Occipital lobe (tissue), 1 donor: ENCODE measurements at regions not wholly inside any gene's neighbourhood (a gene's known extent, or its start where the extent isn't known, plus 50 kb on each side); places are given as distances from the start of the nearest gene placed in this dataset.
"Not testable (repeated sequence)": the region's sequence is repeated elsewhere in the genome, so short reads cannot be mapped to it uniquely, and the experiment has no call there.

Experiments used
- DNase-seq: peaks from one replicate; lab custom pipeline; 2025; lab: John Stamatoyannopoulos, UW

- no peak for DNase-seq
Observed at GRCh38 chr18:38552732-38553321, 987.2 kb upstream of the CELF4 start.

GRCh38 chr18:38551881-38552280, 986.3 kb upstream of the CELF4 start:
- DNase-seq: no peak

GRCh38 chr18:38545071-38545470, 979.5 kb upstream of the CELF4 start:
- no peak for DNase-seq

GRCh38 chr18:38539856-38540255, 974.3 kb upstream of the CELF4 start:
- no peak for DNase-seq

- no peak for DNase-seq
Observed at GRCh38 chr18:38539371-38539770, 973.8 kb upstream of the CELF4 start.

GRCh38 chr18:38534073-38534472, 968.5 kb upstream of the CELF4 start:
- no peak for DNase-seq

- no peak for DNase-seq
Observed at GRCh38 chr18:38526922-38527321, 961.3 kb upstream of the CELF4 start.

GRCh38 chr18:38525039-38525438, 959.4 kb upstream of the CELF4 start:
- DNase-seq: no peak

- no peak for DNase-seq
Observed at GRCh38 chr18:38520786-38521185, 955.2 kb upstream of the CELF4 start.

- no peak for DNase-seq
Observed at GRCh38 chr18:38502539-38502938, 936.9 kb upstream of the CELF4 start.

- no peak for DNase-seq
Observed at GRCh38 chr18:38497266-38497665, 931.7 kb upstream of the CELF4 start.

- no peak for DNase-seq
Observed at GRCh38 chr18:38496222-38496793, 930.7 kb upstream of the CELF4 start.

GRCh38 chr18:38494065-38494464, 928.5 kb upstream of the CELF4 start:
- no peak for DNase-seq

GRCh38 chr18:38491195-38491594, 925.6 kb upstream of the CELF4 start:
- no peak for DNase-seq

GRCh38 chr18:38489721-38490120, 924.1 kb upstream of the CELF4 start:
- not testable (repeated sequence) for DNase-seq

GRCh38 chr18:38487521-38487920, 921.9 kb upstream of the CELF4 start:
- DNase-seq: no peak

GRCh38 chr18:38483326-38483725, 917.7 kb upstream of the CELF4 start:
- DNase-seq: no peak

GRCh38 chr18:38481576-38481975, 916.0 kb upstream of the CELF4 start:
- DNase-seq: no peak

GRCh38 chr18:38475686-38476085, 910.1 kb upstream of the CELF4 start:
- DNase-seq: no peak

- no peak for DNase-seq
Observed at GRCh38 chr18:38473535-38473934, 907.9 kb upstream of the CELF4 start.

- no peak for DNase-seq
Observed at GRCh38 chr18:38470421-38470820, 904.8 kb upstream of the CELF4 start.

- DNase-seq: no peak
Observed at GRCh38 chr18:38466426-38466825, 900.8 kb upstream of the CELF4 start.

- DNase-seq: no peak
Observed at GRCh38 chr18:38464024-38464423, 898.4 kb upstream of the CELF4 start.

GRCh38 chr18:38460657-38461056, 895.1 kb upstream of the CELF4 start:
- no peak for DNase-seq
